ENCODE measurements at regions not wholly inside any gene's neighbourhood (a gene's known extent, or its start where the extent isn't known, plus 50 kb on each side); places are given as distances from the start of the nearest gene placed in this dataset.

DNA sequence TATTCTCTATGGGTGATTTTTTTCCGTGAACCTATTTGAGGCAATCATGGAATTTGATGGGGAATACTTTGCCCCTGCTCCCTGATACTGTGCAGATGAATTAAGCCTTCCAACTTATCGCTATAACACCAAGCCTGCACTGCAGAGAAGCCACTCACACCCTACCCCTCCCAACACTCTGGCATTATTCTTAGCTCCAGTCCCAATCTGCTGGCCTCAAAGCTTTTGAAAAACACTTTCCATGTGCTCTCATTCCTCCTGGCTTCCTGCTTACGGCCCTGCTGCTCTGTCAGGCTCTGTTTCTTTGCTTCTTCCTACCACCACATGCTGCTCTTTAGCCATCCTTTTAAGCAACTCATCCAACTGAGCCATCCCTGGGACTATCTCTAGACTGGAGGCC, 327.8 kb upstream of the SLCO3A1 start:
- no peak overlapping the region for H3K27ac ChIP-seq (ENCODE audit: low read length)
- no peak overlapping the region for H3K9ac ChIP-seq (ENCODE audit: low read length)
- no peaks in the 10 kb centered on the region for H3K9me2 ChIP-seq (ENCODE audit: insufficient read depth, low read length)
- no peak overlapping the region for H3K4me3 ChIP-seq (ENCODE audit: low read length)
- no peaks in the 10 kb centered on the region for H3K36me3 ChIP-seq (ENCODE audit: insufficient read depth, low read length)
- H3F3A ChIP-seq (ENCODE audit: insufficient read depth, low read length, poor library complexity, severe bottlenecking): no peaks in the 10 kb centered on the region
- no peak overlapping the region for H3K4me2 ChIP-seq (ENCODE audit: low read length)
- no peak overlapping the region for H2AFZ ChIP-seq (ENCODE audit: low read depth, low read length)
- no peaks in the 10 kb centered on the region for H3K27me3 ChIP-seq (ENCODE audit: insufficient read depth, low read depth, low read length)
- TF ChIP-seq TAF1 (IDR thresholded peaks at IDR 0.05; ENCODE audit: low read depth) (no peak), MXI1 (conservative IDR thresholded peaks at IDR 0.05; ENCODE audit: poor library complexity, severe bottlenecking) (no peak), POLR2AphosphoS5 (IDR thresholded peaks at IDR 0.05) (no peak), EP300 (conservative IDR thresholded peaks at IDR 0.05; ENCODE audit: poor library complexity, severe bottlenecking) (no peak), EZH2 (IDR thresholded peaks at IDR 0.05; ENCODE audit: borderline replicate concordance, insufficient read depth, low read length, poor library complexity, severe bottlenecking) (no peak), RAD21 (conservative IDR thresholded peaks at IDR 0.05) (no peak), SMC3 (conservative IDR thresholded peaks at IDR 0.05; ENCODE audit: poor library complexity) (no peak)
- TF ChIP-seq, protein P1, sequence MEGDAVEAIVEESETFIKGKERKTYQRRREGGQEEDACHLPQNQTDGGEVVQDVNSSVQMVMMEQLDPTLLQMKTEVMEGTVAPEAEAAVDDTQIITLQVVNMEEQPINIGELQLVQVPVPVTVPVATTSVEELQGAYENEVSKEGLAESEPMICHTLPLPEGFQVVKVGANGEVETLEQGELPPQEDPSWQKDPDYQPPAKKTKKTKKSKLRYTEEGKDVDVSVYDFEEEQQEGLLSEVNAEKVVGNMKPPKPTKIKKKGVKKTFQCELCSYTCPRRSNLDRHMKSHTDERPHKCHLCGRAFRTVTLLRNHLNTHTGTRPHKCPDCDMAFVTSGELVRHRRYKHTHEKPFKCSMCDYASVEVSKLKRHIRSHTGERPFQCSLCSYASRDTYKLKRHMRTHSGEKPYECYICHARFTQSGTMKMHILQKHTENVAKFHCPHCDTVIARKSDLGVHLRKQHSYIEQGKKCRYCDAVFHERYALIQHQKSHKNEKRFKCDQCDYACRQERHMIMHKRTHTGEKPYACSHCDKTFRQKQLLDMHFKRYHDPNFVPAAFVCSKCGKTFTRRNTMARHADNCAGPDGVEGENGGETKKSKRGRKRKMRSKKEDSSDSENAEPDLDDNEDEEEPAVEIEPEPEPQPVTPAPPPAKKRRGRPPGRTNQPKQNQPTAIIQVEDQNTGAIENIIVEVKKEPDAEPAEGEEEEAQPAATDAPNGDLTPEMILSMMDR (IDR thresholded peaks at IDR 0.05; ENCODE audit: poor library complexity, severe bottlenecking): no peak
- TF ChIP-seq, protein P2, sequence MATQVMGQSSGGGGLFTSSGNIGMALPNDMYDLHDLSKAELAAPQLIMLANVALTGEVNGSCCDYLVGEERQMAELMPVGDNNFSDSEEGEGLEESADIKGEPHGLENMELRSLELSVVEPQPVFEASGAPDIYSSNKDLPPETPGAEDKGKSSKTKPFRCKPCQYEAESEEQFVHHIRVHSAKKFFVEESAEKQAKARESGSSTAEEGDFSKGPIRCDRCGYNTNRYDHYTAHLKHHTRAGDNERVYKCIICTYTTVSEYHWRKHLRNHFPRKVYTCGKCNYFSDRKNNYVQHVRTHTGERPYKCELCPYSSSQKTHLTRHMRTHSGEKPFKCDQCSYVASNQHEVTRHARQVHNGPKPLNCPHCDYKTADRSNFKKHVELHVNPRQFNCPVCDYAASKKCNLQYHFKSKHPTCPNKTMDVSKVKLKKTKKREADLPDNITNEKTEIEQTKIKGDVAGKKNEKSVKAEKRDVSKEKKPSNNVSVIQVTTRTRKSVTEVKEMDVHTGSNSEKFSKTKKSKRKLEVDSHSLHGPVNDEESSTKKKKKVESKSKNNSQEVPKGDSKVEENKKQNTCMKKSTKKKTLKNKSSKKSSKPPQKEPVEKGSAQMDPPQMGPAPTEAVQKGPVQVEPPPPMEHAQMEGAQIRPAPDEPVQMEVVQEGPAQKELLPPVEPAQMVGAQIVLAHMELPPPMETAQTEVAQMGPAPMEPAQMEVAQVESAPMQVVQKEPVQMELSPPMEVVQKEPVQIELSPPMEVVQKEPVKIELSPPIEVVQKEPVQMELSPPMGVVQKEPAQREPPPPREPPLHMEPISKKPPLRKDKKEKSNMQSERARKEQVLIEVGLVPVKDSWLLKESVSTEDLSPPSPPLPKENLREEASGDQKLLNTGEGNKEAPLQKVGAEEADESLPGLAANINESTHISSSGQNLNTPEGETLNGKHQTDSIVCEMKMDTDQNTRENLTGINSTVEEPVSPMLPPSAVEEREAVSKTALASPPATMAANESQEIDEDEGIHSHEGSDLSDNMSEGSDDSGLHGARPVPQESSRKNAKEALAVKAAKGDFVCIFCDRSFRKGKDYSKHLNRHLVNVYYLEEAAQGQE (IDR thresholded peaks at IDR 0.05; ENCODE audit: borderline replicate concordance): no peak
- H3K79me2 ChIP-seq (replicated peaks; ENCODE audit: insufficient read depth, low read length): no peaks in the 10 kb centered on the region
- H3K9me3 ChIP-seq (ENCODE audit: low read length): no peaks in the 10 kb centered on the region
- no peaks in the 10 kb centered on the region for H4K20me1 ChIP-seq (ENCODE audit: insufficient read depth)

DNA sequence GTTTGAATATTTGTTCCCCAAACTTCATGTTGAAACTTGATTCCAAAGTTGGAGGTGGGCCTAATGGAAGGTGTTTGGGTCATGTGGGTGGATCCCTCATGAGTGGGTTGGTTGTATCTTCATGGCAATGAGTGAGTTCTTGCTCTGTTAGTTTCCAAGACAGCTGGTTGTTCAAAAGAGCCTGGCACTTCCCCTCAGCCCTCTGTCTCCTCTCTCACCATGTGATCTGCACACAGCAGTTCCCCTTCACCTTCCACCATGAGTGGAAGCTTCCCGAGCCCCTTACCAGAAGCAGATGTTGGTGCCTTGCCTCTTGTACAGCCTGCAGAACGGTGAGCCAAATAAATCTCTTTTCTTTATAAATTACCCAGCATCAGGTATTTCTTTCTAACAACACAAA, 327.1 kb upstream of the SLCO3A1 start:
- Histone ChIP-seq H3K27ac (ENCODE audit: low read length) (no peak overlapping the region), H3K9me2 (ENCODE audit: insufficient read depth, low read length) (no peaks in the 10 kb centered on the region), H3K4me2 (ENCODE audit: low read length) (no peak overlapping the region), H3K36me3 (ENCODE audit: insufficient read depth, low read length) (no peaks in the 10 kb centered on the region), H3K79me2 (replicated peaks; ENCODE audit: insufficient read depth, low read length) (no peaks in the 10 kb centered on the region), H3K27me3 (ENCODE audit: insufficient read depth, low read depth, low read length) (no peaks in the 10 kb centered on the region), H3K9me3 (ENCODE audit: low read length) (no peaks in the 10 kb centered on the region), H3K4me3 (ENCODE audit: low read length) (no peak overlapping the region), H3F3A (ENCODE audit: insufficient read depth, low read length, poor library complexity, severe bottlenecking) (no peaks in the 10 kb centered on the region), H4K20me1 (ENCODE audit: insufficient read depth) (no peaks in the 10 kb centered on the region), H2AFZ (ENCODE audit: low read depth, low read length) (no peak overlapping the region), H3K9ac (ENCODE audit: low read length) (no peak overlapping the region)
- TF ChIP-seq POLR2AphosphoS5 (IDR thresholded peaks at IDR 0.05) (no peak), TAF1 (IDR thresholded peaks at IDR 0.05; ENCODE audit: low read depth) (no peak), RAD21 (conservative IDR thresholded peaks at IDR 0.05) (no peak), SMC3 (conservative IDR thresholded peaks at IDR 0.05; ENCODE audit: poor library complexity) (no peak), EZH2 (IDR thresholded peaks at IDR 0.05; ENCODE audit: borderline replicate concordance, insufficient read depth, low read length, poor library complexity, severe bottlenecking) (no peak), EP300 (conservative IDR thresholded peaks at IDR 0.05; ENCODE audit: poor library complexity, severe bottlenecking) (no peak), MXI1 (conservative IDR thresholded peaks at IDR 0.05; ENCODE audit: poor library complexity, severe bottlenecking) (no peak)
- TF ChIP-seq, protein P2 (IDR thresholded peaks at IDR 0.05; ENCODE audit: borderline replicate concordance): no peak
- TF ChIP-seq, protein P1 (IDR thresholded peaks at IDR 0.05; ENCODE audit: poor library complexity, severe bottlenecking): no peak
